ENCODE measurements at regions not wholly inside any gene's neighbourhood (a gene's known extent, or its start where the extent isn't known, plus 50 kb on each side); places are given as distances from the start of the nearest gene placed in this dataset.

GRCh38 chr6:40177598-40177997, 243.3 kb upstream of the MOCS1 start:
- ChIA-PET POLR2A (ENCODE audit: low non-redundant PET) (no interaction called here), CTCF (no interaction called here)
- no peak for TF ChIP-seq CTCF (conservative IDR thresholded peaks at IDR 0.05; ENCODE audit: low read depth, low read length)
- TF ChIP-seq EZH2 (IDR thresholded peaks at IDR 0.05; ENCODE audit: borderline replicate concordance, low read depth, low read length, poor library complexity, severe bottlenecking) = no peak
- intact Hi-C loops (cut with micrococcal nuclease; ENCODE audit: unreplicated experiment) = no loop called here
- Histone ChIP-seq H3K27ac (ENCODE audit: low read depth, low read length, poor library complexity, severe bottlenecking) (no peak overlapping the region), H3K27me3 (replicated peaks; ENCODE audit: insufficient read depth, low read depth, low read length, poor library complexity) (no peaks in the 10 kb centered on the region), H3K4me3 (ENCODE audit: low read depth, low read length, poor library complexity, severe bottlenecking) (no peak overlapping the region), H3K4me1 (ENCODE audit: insufficient read depth, low read length, poor library complexity, severe bottlenecking) (no peaks in the 10 kb centered on the region), H3K36me3 (ENCODE audit: insufficient read depth, low read length, poor library complexity, severe bottlenecking) (no peaks in the 10 kb centered on the region), H3K9me3 (ENCODE audit: low read depth, low read length, poor library complexity, severe bottlenecking) (no peaks in the 10 kb centered on the region)
- no peak for DNase-seq (ENCODE audit: low spot score)
- no TSS peak for BruUV-seq (replicated peaks)

- DNase-seq (ENCODE audit: low spot score) = no peak
- no peaks in the 10 kb centered on the region for H3K9me3 ChIP-seq (ENCODE audit: low read depth, low read length, poor library complexity, severe bottlenecking)
- no peaks in the 10 kb centered on the region for H3K4me1 ChIP-seq (ENCODE audit: insufficient read depth, low read length, poor library complexity, severe bottlenecking)
- CTCF ChIA-PET = no interaction called here
- intact Hi-C loops (cut with micrococcal nuclease; ENCODE audit: unreplicated experiment) = no loop called here
- H3K36me3 ChIP-seq (ENCODE audit: insufficient read depth, low read length, poor library complexity, severe bottlenecking) = no peaks in the 10 kb centered on the region
- TF ChIP-seq CTCF (conservative IDR thresholded peaks at IDR 0.05; ENCODE audit: low read depth, low read length) = no peak
- no peak for TF ChIP-seq EZH2 (IDR thresholded peaks at IDR 0.05; ENCODE audit: borderline replicate concordance, low read depth, low read length, poor library complexity, severe bottlenecking)
- POLR2A ChIA-PET (ENCODE audit: low non-redundant PET) = no interaction called here
- no TSS peak for BruUV-seq (replicated peaks)
- H3K27me3 ChIP-seq (replicated peaks; ENCODE audit: insufficient read depth, low read depth, low read length, poor library complexity) = no peaks in the 10 kb centered on the region
- no peak overlapping the region for H3K4me3 ChIP-seq (ENCODE audit: low read depth, low read length, poor library complexity, severe bottlenecking)
- no peak overlapping the region for H3K27ac ChIP-seq (ENCODE audit: low read depth, low read length, poor library complexity, severe bottlenecking)
These were observed 241.9 kb upstream of the MOCS1 start for GRCh38 chr6:40176152-40176551.

- H3K9me3 ChIP-seq (ENCODE audit: low read depth, low read length, poor library complexity, severe bottlenecking) = no peaks in the 10 kb centered on the region
These were observed 238.0 kb upstream of the MOCS1 start for GRCh38 chr6:40172272-40172671.

More at GRCh38 chr6:40172272-40172671, 238.0 kb upstream of the MOCS1 start:
- Histone ChIP-seq H3K4me3 (ENCODE audit: low read depth, low read length, poor library complexity, severe bottlenecking) (no peak overlapping the region), H3K4me1 (ENCODE audit: insufficient read depth, low read length, poor library complexity, severe bottlenecking) (no peaks in the 10 kb centered on the region), H3K27me3 (replicated peaks; ENCODE audit: insufficient read depth, low read depth, low read length, poor library complexity) (no peaks in the 10 kb centered on the region), H3K36me3 (ENCODE audit: insufficient read depth, low read length, poor library complexity, severe bottlenecking) (no peaks in the 10 kb centered on the region), H3K27ac (ENCODE audit: low read depth, low read length, poor library complexity, severe bottlenecking) (no peak overlapping the region)
- ChIA-PET CTCF (no interaction called here), POLR2A (ENCODE audit: low non-redundant PET) (no interaction called here)
- BruUV-seq (replicated peaks) = no TSS peak
- TF ChIP-seq EZH2 (IDR thresholded peaks at IDR 0.05; ENCODE audit: borderline replicate concordance, low read depth, low read length, poor library complexity, severe bottlenecking) (no peak), CTCF (conservative IDR thresholded peaks at IDR 0.05; ENCODE audit: low read depth, low read length) (no peak)
- intact Hi-C loops (cut with micrococcal nuclease; ENCODE audit: unreplicated experiment) = no loop called here
- no peak for DNase-seq (ENCODE audit: low spot score)

Measured in A673 (cell line).